ENCODE measurements at regions not wholly inside any gene's neighbourhood (a gene's known extent, or its start where the extent isn't known, plus 50 kb on each side); places are given as distances from the start of the nearest gene placed in this dataset.

DNA sequence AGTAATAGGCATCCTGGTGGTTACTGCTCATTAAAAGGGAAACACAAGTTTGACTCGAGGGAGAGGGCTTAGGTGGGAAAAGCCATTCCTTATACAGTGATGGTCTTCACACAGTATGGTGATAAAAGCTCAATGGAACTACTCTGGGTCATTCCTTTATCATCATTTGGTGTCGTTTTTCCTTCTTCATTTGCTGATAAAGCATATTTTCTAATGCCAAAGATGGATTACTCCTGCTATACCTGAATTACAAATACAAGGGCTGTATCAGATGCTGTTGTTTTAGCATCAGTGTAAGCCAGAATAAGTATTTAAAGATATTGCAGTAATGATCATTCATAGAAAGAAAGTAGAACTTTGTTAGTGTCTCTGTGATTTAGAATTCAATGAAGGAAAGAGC lies 563.7 kb downstream of the PLCL1 start:
- POLR2A ChIA-PET (ENCODE audit: low non-redundant PET) = no interaction called here
- H3K27ac ChIP-seq = no peak overlapping the region
- CTCF ChIA-PET = interaction anchor here (0.6 kb wide), 1 partner anchor 112 kb away, joined by 3 read pairs; no protein-coding TSS in a partner anchor
- DNase-seq (ENCODE audit: low spot score) = no peak
- TF ChIP-seq, protein P1, sequence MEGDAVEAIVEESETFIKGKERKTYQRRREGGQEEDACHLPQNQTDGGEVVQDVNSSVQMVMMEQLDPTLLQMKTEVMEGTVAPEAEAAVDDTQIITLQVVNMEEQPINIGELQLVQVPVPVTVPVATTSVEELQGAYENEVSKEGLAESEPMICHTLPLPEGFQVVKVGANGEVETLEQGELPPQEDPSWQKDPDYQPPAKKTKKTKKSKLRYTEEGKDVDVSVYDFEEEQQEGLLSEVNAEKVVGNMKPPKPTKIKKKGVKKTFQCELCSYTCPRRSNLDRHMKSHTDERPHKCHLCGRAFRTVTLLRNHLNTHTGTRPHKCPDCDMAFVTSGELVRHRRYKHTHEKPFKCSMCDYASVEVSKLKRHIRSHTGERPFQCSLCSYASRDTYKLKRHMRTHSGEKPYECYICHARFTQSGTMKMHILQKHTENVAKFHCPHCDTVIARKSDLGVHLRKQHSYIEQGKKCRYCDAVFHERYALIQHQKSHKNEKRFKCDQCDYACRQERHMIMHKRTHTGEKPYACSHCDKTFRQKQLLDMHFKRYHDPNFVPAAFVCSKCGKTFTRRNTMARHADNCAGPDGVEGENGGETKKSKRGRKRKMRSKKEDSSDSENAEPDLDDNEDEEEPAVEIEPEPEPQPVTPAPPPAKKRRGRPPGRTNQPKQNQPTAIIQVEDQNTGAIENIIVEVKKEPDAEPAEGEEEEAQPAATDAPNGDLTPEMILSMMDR (conservative IDR thresholded peaks at IDR 0.05; ENCODE audit: low read depth) = no peak

DNA sequence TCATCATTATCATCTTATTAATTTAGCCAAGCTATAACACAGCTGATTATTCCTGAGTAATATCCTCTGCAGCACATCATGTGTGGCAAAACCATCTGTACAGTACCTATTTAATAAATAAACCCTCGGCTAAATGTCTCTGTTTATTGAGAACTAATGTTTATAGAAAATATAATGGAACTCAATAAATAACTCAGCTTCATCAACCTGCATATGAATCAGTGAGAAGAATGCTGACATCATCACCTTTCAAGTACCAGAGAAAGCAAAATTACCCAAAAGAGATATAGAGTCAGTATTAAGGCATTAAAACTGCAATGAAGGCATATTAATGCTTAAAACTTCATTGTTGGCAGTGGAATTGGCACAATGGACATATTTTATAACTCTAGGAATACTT lies 558.3 kb downstream of the PLCL1 start:
- no peak for DNase-seq (ENCODE audit: low spot score)
- CTCF ChIA-PET = no interaction called here
- TF ChIP-seq, protein P1 (conservative IDR thresholded peaks at IDR 0.05; ENCODE audit: low read depth) = no peak
- no peak overlapping the region for H3K27ac ChIP-seq
- POLR2A ChIA-PET (ENCODE audit: low non-redundant PET) = no interaction called here

DNA sequence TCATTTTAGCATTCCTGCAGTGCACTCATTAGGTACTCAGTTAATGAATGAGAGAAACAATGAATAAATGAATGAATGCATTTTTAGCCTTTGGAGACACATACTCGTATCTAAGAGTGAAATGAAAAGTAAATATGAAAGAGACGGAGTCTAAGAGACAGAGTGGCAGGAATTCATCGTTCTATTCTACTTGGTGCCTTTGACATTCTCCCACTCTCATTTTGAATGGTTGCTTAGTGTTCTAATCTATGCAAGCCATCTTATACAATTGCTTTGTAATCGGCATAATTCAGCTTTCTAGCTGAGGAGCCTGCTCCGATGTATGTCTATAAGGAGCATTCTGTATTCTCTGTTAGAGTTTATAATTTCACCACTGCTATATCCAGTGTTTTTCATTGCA lies 554.9 kb downstream of the PLCL1 start:
- ChIA-PET POLR2A (ENCODE audit: low non-redundant PET) (no interaction called here), CTCF (no interaction called here)
- TF ChIP-seq, protein P1 (conservative IDR thresholded peaks at IDR 0.05; ENCODE audit: low read depth) = no peak
- no peak overlapping the region for H3K27ac ChIP-seq
- DNase-seq (ENCODE audit: low spot score) = no peak

DNA sequence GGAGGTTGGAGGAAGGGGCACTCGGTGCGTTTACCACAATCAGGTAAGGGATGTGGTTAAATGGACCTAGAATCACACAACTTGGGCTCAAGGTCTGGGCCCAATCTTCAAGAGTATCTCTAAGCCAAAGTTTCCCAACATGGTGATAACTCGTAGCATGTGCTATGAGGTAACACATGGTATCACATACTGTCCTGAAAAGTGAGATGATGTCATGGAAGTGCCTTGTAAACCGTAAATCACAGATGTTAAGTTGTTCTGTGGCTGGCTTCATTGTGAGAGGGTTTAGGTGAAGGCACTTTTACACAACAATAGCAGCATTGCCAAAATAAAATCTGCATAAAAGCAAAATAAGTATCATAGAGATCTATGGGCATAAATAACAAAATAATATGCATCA lies 551.8 kb downstream of the PLCL1 start:
- DNase-seq (ENCODE audit: low spot score) = no peak
- TF ChIP-seq, protein P1 (conservative IDR thresholded peaks at IDR 0.05; ENCODE audit: low read depth) = no peak
- H3K27ac ChIP-seq = no peak overlapping the region
- ChIA-PET POLR2A (ENCODE audit: low non-redundant PET) (no interaction called here), CTCF (no interaction called here)

DNA sequence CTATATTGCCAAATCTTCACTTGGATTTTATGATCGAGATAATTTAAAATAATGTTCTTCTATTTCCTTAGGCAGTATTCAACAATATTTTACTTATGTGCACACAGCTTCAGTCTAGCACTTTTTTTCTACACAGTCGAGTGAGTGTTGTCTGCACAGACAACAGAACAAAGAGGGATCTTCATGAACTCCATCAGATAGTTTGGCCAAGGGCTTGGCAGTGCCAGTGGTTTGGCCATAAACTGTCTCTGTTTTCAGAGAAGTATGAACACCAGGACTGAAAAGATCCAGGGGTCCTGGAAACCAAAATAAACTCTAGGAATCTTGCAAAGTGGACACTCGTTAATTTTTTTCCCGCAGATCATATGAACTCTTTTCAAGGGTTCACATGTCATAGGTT lies 547.3 kb downstream of the PLCL1 start:
- no peak overlapping the region for H3K27ac ChIP-seq
- CTCF ChIA-PET = no interaction called here
- TF ChIP-seq, protein P1 (conservative IDR thresholded peaks at IDR 0.05; ENCODE audit: low read depth) = no peak
- POLR2A ChIA-PET (ENCODE audit: low non-redundant PET) = no interaction called here
- DNase-seq (ENCODE audit: low spot score) = no peak

DNA sequence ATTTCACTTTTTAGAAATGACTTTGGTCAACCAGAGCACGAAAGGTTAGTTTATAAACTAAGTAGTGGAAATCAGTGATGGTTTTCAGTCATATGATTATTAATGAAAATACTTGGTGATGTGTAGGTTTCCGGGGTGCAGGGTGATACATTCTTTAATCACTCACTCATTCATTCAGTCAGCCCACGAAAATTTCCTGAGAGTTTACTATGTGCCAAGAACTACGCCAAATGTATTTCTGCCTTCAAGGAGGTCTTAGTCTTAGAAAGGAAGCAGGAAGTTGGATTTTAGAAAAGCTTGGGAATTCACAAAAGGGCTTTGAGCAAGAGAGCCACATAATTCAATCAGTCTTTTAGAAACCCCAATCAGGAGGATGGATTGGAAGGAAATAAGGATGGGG lies 543.6 kb downstream of the PLCL1 start:
- TF ChIP-seq, protein P1 (conservative IDR thresholded peaks at IDR 0.05; ENCODE audit: low read depth) = no peak
- POLR2A ChIA-PET (ENCODE audit: low non-redundant PET) = no interaction called here
- H3K27ac ChIP-seq = no peak overlapping the region
- CTCF ChIA-PET = interaction anchor here (0.6 kb wide), 1 partner anchor 33 kb away, joined by 5 read pairs; no protein-coding TSS in a partner anchor
- DNase-seq (ENCODE audit: low spot score) = no peak

DNA sequence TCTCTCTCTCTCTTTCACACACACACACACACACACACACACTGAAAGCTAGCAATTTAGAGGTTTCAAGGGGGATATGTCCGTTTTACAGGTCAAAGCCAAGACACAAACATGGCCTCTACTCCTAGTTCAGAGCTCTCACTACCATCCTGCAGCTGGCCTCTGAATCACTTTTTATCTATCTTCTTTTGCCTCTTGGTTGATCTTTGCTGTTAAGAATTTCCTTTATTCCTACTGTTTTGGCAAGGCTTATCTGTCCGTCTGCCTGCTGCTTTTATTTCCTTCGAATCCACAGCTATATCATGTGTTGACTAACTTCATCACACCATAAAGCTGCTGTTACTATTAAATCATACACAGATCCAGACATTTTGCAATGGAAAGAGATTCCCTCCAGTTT lies 543.0 kb downstream of the PLCL1 start:
- ChIA-PET POLR2A (ENCODE audit: low non-redundant PET) (no interaction called here), CTCF (no interaction called here)
- no peak for DNase-seq (ENCODE audit: low spot score)
- H3K27ac ChIP-seq = no peak overlapping the region
- TF ChIP-seq, protein P1 (conservative IDR thresholded peaks at IDR 0.05; ENCODE audit: low read depth) = no peak

Data from RWPE1 (cell line).